GM06990 (cell line): ENCODE measurements at regions not wholly inside any gene's neighbourhood (a gene's known extent, or its start where the extent isn't known, plus 50 kb on each side); places are given as distances from the start of the nearest gene placed in this dataset.

Experiments
- DNase-seq: peaks from one replicate; pipeline ENCODE4 v3.0.0-alpha.2; 2011; ENCODE audit not compliant: insufficient read length; ENCODE audit errors: extremely low read depth
- H3K27me3 ChIP-seq: replicated peaks from 2 replicates; pipeline ENCODE4 v1.6.0; 2011; ENCODE audit warnings: low read length; ENCODE audit not compliant: control insufficient read depth, insufficient read depth
- H3K36me3 ChIP-seq: 2 replicates; pipeline ENCODE4 v1.5.1; 2011; ENCODE audit warnings: low read length; ENCODE audit not compliant: control insufficient read depth, insufficient read depth
- H3K4me3 ChIP-seq: replicated peaks from 2 replicates; pipeline ENCODE4 v1.5.1; 2011; ENCODE audit warnings: low read depth, mild to moderate bottlenecking, control low read depth, low read length
- TF ChIP-seq, protein P1 (sequence below): IDR thresholded peaks from 2 replicates; pipeline ENCODE4 v1.5.1; 2011; ENCODE audit warnings: low read length, control low read depth, mild to moderate bottlenecking, inconsistent platforms; ENCODE audit not compliant: insufficient read depth, poor library complexity, severe bottlenecking

DNA sequence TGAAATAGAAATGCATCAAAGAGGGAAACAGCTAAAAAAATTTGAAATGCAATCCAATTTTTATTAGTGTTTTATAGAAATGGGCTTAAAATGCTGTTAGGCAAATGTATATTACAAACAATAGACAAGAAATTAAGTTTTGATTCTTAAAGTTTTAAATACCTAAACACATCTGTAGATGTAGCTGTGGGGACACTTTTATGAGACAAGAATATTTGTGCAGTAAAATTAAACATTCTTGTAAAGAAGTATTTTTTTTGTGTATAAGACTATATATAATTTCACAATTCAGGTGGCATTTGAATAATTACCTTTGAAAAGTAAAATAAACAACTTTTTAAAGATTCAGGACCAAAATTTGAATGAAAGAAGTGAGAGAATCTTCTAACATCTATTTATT, 1015.9 kb downstream of the REEP3 start:
- no peak for DNase-seq
- TF ChIP-seq, protein P1, sequence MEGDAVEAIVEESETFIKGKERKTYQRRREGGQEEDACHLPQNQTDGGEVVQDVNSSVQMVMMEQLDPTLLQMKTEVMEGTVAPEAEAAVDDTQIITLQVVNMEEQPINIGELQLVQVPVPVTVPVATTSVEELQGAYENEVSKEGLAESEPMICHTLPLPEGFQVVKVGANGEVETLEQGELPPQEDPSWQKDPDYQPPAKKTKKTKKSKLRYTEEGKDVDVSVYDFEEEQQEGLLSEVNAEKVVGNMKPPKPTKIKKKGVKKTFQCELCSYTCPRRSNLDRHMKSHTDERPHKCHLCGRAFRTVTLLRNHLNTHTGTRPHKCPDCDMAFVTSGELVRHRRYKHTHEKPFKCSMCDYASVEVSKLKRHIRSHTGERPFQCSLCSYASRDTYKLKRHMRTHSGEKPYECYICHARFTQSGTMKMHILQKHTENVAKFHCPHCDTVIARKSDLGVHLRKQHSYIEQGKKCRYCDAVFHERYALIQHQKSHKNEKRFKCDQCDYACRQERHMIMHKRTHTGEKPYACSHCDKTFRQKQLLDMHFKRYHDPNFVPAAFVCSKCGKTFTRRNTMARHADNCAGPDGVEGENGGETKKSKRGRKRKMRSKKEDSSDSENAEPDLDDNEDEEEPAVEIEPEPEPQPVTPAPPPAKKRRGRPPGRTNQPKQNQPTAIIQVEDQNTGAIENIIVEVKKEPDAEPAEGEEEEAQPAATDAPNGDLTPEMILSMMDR, result no peak
- no peak overlapping the region for H3K4me3 ChIP-seq
- H3K36me3 ChIP-seq, result no peaks in the 10 kb centered on the region
- no peaks in the 10 kb centered on the region for H3K27me3 ChIP-seq

DNA sequence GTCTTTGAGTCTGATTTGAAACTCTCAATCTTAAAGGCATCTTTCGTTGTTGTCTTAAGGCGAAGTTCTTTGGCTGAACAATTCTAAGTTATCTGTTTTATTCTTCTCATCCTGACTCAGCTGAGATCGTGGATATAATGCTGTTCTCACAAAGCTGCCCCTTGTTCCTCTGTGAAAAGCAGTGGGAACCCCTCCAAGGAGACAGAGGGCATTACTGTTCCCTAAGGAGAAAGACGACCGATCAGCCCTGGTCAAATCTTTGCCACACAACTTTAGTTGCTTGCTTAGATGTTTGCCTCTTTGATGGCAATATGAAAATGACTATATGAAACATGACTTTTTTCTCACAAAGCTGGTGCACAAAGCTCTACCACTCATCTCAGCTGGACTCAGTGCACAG, 1016.7 kb downstream of the REEP3 start:
- H3K36me3 ChIP-seq, result no peaks in the 10 kb centered on the region
- TF ChIP-seq, protein P1, result no peak
- DNase-seq, result no peak
- no peaks in the 10 kb centered on the region for H3K27me3 ChIP-seq
- H3K4me3 ChIP-seq, result no peak overlapping the region

DNA sequence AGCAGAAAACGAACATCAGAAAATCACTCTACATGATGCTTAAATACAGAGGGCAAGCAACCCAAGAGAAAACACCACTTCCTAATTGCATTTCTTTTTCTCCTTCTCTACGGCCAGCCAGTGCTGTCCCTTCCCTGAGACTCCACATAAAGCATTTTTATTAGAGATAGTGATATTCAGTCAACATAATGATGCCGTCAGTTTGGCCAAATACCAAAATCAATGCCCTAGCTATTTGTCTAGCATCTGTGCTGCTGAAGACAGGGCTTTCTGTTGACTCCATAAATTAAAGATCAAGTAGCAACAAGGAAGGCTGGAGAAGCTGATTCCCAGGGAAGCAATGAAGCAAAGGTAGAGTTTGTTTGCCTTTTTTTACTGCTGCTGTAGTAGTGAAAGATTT, 1024.9 kb downstream of the REEP3 start:
- no peak for DNase-seq
- TF ChIP-seq, protein P1, result no peak
- Histone ChIP-seq H3K4me3 (no peak overlapping the region), H3K27me3 (no peaks in the 10 kb centered on the region), H3K36me3 (no peaks in the 10 kb centered on the region)

DNA sequence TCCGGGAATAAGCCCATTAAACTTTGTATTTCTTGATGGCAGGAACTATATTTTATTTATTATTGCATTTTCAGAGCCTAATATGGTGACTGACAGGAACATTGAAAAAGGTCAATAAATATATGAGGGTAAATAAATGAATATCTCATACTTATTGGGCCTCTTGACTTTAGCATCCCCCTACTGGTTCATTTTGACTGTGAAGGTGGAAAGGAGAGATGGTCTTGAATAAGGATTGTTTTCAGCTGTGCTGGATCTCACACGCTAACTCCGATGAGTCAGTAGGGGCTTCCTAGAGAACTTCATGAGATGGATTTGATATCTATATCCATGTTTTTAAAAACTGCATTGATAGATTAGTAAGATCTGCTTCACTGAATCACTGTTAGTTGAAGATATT, 1026.0 kb downstream of the REEP3 start:
- no peaks in the 10 kb centered on the region for H3K27me3 ChIP-seq
- H3K4me3 ChIP-seq, result no peak overlapping the region
- TF ChIP-seq, protein P1, result no peak
- no peaks in the 10 kb centered on the region for H3K36me3 ChIP-seq
- no peak for DNase-seq

DNA sequence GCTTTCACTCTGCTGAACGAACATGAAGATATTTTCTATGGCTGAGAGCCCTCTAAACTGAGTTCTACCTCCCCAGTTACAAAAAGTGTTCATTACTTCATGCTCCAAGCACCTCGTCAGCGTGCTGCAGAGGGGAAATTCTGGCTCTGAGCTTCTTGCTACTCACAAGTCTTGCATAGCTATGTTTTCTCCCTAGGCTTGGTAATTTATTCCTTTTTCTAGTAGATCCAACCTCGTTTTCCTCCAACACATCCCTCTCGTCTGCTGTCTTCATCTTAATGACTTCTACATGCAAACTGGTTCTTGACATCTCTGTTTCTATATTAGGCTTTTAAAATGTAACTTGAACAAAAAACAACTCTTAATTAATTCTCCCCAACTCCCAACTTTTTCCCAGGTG, 1034.5 kb downstream of the REEP3 start:
- Histone ChIP-seq H3K27me3 (no peaks in the 10 kb centered on the region), H3K36me3 (no peaks in the 10 kb centered on the region), H3K4me3 (no peak overlapping the region)
- TF ChIP-seq, protein P1, result no peak
- no peak for DNase-seq

DNA sequence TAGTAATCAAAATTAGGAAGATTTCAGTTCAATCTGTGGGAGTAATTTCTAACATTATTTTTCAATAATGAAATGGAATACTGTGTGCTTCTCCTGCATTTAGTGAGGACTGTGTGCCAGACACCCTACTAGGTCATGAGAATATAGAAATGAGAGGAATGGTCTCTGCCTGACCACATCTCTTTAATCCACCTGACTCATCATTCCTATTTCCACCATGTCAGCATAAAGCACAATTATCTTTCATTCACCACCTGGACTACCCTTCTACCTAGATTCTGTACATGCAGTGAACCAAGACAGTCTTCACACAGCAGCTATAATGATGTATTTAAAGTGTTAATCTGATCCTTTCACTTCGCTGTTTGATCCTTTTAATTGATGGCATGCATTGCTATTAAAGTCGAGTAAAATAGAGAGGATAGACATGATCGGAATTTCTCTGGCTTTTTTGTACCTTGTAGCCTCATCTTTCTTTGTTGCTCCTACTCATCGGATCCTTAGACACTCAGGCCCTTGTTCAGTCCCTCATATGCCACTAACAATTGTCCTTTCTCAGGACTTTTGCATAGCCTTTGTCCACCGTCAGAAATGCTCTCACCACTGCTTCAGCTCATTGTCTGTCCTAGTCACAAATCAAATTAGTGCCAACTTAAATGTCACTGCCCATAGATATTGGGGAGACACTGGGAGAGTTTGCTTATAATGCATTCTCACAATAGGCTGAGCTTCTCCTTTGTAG, 1037.1 kb downstream of the REEP3 start:
- no peak overlapping the region for H3K4me3 ChIP-seq
- H3K36me3 ChIP-seq, result no peaks in the 10 kb centered on the region
- TF ChIP-seq, protein P1, result no peak
- DNase-seq, result no peak
- no peaks in the 10 kb centered on the region for H3K27me3 ChIP-seq
